ENCODE measurements at regions not wholly inside any gene's neighbourhood (a gene's known extent, or its start where the extent isn't known, plus 50 kb on each side); places are given as distances from the start of the nearest gene placed in this dataset.

- DNase-seq (ENCODE audit: low read depth) = no peak
Observed at GRCh38 chr15:96267463-96267862, 63.0 kb upstream of the NR2F2 start.

DNA sequence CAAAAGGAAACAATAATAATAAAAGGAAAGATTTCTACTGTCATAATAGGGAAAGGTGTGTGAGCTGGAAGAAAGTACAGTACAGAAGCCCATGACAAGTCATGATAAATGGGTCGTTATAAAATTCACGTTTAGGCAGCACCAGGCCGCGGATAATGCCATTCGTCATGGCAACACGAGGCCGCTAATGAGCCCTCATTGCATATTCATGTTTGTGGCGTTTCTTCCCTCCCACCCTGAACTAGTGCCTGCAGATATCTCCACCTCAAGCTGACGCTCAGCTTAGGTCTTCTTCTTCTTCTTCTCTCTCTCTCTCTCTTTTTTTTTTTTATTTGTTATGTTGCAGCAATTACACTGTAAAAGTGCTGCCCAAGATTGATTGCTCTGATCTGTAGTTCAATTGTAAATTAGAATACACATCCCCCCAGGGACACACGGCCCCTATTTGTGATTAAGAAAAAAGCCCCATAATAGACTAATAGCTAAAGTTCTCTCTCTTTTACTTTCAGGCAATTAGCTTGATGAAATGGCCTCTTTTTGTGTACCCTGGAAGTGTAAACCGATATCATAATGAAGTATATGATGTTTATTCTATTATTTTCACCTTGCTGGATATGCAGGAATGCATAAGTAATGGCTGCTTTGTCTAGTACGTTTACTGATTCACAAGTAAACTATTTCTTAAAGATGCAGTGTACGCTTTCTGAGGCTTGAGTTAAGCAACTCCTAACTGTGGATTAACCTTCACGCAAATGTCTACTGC, 61.9 kb upstream of the NR2F2 start:
- DNase-seq (ENCODE audit: low read depth) = no peak

GRCh38 chr15:96270581-96271172, 59.8 kb upstream of the NR2F2 start:
- no peak for DNase-seq (ENCODE audit: low read depth)

DNA sequence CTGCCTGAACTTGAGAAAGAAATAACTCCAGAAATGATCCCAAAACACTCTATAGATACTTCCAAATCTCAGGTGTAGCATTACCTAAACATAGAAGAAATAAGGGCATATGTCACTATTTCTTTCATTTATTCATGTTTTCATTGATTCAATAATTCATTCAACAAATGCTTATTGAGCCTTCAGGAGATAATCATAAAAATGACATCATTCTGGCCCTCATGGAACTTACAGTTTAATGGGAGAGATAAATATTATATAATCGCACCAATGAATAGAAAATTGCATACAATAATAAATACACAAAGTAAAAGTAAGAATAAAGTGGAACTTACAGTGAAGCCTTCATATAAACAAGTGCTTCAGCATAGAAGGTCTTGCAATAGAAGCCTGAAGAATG, 58.1 kb upstream of the NR2F2 start:
- no peak for DNase-seq (ENCODE audit: low read depth)

DNA sequence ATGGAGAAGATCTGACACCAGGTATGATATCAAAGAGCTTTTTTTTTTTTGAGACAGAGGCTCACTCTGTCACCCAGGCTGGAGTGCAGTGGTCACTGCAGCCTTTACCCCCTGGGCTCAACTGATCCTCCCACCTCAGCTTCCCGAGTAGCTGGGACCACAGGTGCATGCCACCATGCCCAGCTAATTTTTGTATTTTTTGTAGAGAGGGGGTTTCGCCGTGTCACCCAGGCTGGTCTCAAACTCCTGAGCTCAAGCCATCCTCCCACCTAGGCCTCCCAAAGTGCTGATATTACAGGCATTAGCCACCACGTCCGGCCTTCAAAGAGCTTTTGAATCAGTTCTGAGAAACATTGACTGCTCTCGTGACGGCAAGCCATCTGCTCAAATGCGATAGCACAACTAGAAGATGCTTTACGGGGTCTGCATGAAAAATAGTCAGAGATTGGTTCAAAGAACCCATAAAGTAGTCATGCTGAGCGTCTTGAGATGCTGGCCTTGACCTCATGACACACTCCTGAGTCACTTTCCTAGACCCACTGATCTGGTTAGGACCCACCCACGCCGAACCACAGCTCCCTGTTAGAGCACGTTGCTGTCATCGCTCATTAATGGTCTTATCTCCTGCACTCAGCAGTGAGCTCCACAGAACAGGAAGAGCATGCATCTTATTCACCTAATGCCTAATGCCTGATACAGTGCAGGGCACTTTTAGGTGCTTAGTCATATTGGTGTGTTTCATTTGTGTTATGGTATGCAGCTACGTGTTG, 57.0 kb upstream of the NR2F2 start:
- peak; percentile 18 for DNase-seq (ENCODE audit: low read depth)

- no peak for DNase-seq (ENCODE audit: low read depth)
Observed at GRCh38 chr15:96274087-96274440, 56.4 kb upstream of the NR2F2 start.

DNA sequence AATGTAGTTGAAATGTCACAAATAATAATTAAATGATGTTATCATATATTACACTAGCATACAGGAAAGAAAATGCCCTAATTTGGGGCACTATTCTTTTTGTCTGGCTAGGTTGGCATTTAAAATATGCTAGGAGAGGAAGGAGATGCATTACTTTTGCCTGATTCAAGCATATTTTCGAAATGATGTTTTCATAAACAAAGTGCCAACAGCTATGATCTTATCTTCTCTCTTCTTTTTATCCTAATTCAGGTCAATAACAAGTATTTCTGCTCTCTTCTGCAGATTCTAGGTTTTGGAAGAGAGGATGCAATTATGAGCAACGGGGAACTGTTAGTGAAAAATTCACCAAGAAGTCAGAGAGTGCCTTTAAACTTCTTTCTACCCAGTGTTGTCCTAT, 55.8 kb upstream of the NR2F2 start:
- DNase-seq (ENCODE audit: low read depth) = no peak

- no peak for DNase-seq (ENCODE audit: low read depth)
Observed at GRCh38 chr15:96276438-96277210, 53.9 kb upstream of the NR2F2 start.

All from activated T-cell treated with anti-CD3 and anti-CD28 coated beads for 48 hours (primary cell).